HG03565 (cell line): ENCODE measurements at regions not wholly inside any gene's neighbourhood (a gene's known extent, or its start where the extent isn't known, plus 50 kb on each side); places are given as distances from the start of the nearest gene placed in this dataset.

Source experiments
- ATAC-seq: cut with Tn5 transposase; IDR thresholded peaks from one replicate; pipeline ENCODE4 v1.9.1; 2021; ENCODE audit warnings: mild to moderate bottlenecking, moderate library complexity; ENCODE audit not compliant: unreplicated experiment

DNA sequence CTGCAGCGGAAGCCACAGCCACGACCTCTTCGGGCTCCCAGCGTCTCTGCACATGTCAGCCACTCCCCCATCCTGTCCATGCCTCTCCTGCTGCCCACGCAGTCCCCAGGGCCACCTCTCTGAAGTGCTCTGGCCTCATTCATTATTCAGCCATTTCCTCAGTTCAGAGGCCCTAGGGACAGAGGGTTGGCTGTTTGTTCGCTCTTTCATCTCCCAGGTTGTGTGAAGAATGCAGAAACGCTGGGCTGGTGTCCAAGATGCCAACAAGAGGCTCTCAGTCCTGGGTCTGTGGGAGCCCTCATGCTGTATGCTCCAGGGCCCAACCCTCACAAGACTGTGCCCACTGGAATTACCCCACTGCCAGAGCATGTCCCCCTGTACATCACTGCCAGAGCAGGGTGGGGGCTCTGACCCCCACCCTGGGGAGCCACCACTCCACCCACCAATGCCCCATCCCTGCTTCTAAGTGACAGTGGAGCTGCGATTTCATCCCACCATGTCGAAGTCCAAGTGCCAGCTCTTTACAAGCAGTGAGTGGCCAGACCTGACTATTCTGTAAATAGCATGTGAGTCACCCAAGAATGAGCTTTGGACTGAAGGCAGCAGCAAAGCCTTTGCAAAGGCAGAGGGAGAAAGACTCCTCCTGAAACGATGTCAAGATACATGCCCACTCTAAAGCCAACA, 209.6 kb downstream of the BUD13 start:
- no peak for ATAC-seq

GRCh38 chr11:116560589-116560988, 212.2 kb downstream of the BUD13 start:
- ATAC-seq: no peak

- no peak for ATAC-seq
Measured at GRCh38 chr11:116558504-116559211, 214.1 kb downstream of the BUD13 start.

- ATAC-seq: no peak
Measured at GRCh38 chr11:116557282-116557681, 215.5 kb downstream of the BUD13 start.

- ATAC-seq: no peak
Measured at GRCh38 chr11:116556483-116556882, 216.3 kb downstream of the BUD13 start.

GRCh38 chr11:116553482-116553881, 219.3 kb downstream of the BUD13 start:
- ATAC-seq: no peak

DNA sequence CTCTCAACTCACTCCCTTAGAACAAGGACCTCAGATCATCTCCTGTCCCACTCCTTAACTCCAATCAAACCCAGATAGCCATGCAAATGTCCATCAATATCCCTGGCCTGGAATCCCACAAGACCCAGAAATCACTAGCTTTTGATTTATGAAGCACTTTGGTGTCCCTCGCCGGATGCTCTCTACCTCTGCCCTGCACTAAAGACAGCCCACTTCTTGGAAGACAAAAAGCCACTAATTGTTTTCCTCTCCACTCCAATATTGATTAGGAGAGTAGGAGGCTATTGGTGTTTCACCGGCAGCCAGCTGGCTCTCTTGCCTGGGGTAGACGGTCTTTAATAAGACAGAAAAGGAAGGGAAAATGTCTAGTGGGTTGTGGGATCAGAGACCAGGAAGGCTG, 221.2 kb downstream of the BUD13 start:
- no peak for ATAC-seq

- ATAC-seq: no peak
Measured at GRCh38 chr11:116548256-116548655, 224.5 kb downstream of the BUD13 start.

DNA sequence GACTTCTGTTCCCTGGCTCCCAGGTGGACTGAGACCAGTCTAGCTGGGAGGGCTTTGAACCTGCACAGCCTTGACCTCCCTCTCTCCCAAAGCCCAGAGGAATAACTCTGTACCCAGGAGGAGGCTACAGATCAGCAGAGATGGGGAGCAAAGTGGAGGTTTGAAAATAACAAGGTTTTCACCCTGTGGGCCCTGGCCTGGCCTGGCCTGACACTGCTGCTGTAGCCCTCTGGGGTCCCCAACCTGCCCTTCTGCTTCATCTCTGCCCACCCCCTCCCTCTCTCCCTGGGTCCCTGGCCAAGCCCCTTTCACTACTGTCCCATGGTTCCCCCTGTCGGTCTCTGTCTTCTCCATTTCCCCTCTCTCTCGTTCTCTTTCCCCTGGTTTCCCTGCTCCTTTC, 225.2 kb downstream of the BUD13 start:
- no peak for ATAC-seq

- ATAC-seq: no peak
Measured at GRCh38 chr11:116545912-116546311, 226.9 kb downstream of the BUD13 start.

GRCh38 chr11:116544721-116545120, 228.1 kb downstream of the BUD13 start:
- ATAC-seq: no peak

DNA sequence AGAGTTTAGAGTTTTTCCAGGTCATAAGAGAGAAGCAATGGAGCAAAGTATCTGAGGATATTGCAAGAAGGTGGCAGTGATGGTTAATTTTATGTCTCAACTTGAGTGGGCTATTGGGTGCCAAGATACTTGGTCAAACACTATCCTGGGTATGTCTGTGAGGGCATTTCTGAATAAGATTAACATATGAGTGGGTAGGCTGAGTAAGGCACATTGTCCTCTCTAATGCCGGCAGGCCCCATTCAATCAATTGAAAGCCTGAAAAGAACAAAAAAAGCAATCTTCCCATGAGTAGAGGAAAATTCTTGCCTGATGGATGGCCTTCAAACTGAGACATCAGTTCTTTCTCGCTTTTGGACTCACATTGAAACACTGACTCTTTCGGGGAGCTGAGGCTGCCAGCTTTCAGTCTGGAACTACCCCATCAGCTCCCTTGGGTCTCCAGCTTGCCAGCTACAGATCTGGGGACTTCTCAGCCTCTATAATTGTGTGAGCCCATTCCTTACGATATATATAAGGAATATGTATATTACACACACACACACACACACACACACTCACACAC, 228.8 kb downstream of the BUD13 start:
- no peak for ATAC-seq

DNA sequence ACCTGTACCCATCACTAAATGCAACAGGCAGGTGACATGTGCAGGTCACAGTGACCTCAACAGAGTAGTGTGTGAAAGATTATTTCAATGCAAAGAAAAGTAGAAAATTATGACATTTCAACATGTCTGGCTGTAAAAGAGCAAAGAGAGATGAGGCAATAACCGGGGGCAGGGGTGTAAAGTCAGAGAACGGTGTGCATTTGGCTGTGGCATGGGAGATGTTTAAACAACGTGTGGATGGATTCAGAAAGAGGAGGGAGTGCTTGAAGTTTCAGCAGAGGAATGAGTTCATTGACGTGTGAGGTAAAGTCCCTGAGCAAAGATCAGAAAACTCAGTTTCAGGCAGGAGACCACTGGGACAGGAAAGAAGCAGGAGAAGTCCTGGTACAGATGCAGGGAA, 229.7 kb downstream of the BUD13 start:
- no peak for ATAC-seq

- ATAC-seq: no peak
Measured at GRCh38 chr11:116542406-116542805, 230.4 kb downstream of the BUD13 start.

GRCh38 chr11:116541460-116541859, 231.3 kb downstream of the BUD13 start:
- peak; percentile 64 for ATAC-seq

GRCh38 chr11:116540645-116541304, 232.0 kb downstream of the BUD13 start:
- ATAC-seq: no peak

DNA sequence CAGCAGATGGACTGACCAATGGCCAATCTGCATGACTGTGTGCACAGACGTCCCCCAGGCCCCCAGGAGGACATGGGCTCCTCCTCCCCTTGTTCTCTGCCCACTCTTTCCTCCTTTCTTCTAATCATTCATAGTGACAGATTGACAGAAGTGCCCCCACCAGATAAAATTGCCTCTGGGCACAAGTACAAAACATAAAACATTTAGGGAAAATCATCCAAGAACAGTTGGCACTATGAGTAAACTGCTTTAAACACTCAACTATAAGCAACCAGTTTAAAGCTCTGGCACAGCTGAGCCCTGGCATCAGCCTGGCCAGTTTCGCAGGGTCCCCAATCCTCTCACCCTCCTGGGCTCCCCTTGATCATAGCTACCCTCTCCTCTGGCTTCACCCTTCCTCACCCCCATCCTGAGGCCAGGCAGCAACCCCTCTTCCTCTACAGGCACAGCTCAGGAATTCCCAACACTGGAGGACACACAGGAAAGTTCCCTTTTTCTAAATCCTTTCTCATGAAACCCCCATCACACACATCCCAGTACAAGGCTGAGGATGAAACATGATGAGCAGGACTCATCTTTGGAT, 232.9 kb downstream of the BUD13 start:
- ATAC-seq: no peak

DNA sequence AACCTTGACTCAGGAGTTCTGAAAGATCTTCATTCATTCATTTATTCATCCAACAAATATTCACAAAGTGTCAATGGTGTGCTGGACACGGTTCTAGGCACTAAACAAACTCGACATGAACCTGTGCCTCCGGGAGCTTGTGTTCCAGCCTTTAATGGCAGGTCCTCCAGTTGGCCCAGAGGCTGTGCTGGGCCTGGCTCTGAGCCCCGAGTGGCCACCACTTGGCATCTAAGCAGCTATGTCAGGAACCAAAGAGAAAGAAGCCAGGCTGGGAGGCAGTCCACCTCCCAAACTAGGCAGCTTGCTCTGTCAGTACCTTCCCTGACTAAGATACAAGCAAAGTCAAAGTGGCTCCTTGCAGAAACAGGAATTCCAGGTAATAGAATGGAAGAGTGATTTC, 233.6 kb downstream of the BUD13 start:
- ATAC-seq: no peak

DNA sequence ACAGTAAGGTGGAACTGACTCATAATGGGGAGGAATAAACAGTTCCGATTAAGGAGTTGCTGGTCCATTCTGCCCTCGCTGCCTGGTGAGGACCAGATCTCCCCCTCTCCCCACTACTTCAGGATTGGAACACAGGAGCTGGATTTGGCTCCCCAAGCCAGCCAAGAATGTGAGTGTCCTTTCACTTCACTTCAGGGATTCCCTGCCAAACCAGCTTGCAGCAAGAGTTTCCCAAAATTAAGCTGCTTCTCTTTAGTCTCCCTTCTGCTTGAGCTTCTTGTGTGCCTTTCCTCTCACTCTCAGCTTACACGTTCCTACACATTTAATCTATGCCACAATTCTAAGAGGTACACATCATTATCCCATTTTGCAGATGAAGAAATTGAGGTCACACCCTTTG, 234.1 kb downstream of the BUD13 start:
- ATAC-seq: no peak

GRCh38 chr11:116537709-116538108, 235.1 kb downstream of the BUD13 start:
- ATAC-seq: no peak

DNA sequence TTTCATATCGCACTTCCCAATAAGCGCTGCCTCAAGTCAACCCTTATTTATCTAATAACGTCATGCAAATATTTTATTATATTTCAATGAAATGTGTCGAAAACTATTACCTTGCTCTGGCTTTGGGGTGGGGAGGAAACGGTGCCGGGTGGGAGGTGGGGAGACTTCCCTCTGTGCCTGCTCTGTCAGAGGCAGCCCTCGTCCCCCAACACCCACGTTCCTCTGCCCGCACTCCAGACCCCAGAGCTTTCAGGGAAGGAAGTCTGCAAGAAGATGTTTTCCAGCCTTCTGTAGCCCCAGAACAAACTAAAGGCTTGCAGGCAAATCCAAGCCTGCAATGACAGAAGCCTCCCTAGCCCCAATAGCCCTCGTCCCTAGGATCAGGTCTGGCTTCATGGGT, 235.7 kb downstream of the BUD13 start:
- ATAC-seq: no peak
